COLO668 (cell line): ENCODE measurements at regions not wholly inside any gene's neighbourhood (a gene's known extent, or its start where the extent isn't known, plus 50 kb on each side); places are given as distances from the start of the nearest gene placed in this dataset.
"Not testable (repeated sequence)": the region's sequence is repeated elsewhere in the genome, so short reads cannot be mapped to it uniquely, and the experiment has no call there.

Experiments used
- DNase-seq: peaks from one replicate; lab custom pipeline; 2025; ENCODE audit not compliant: unreplicated experiment; lab: John Stamatoyannopoulos, UW

- DNase-seq, result no peak
These were observed 55.4 kb downstream of the TMEM121 start for GRCh38 chr14:105581551-105582341.

GRCh38 chr14:105582639-105583038, 56.3 kb downstream of the TMEM121 start:
- DNase-seq, result no peak

- DNase-seq, result not testable (repeated sequence)
These were observed 57.5 kb downstream of the TMEM121 start for GRCh38 chr14:105583914-105584313.

GRCh38 chr14:105585290-105585689, 58.9 kb downstream of the TMEM121 start:
- not testable (repeated sequence) for DNase-seq

GRCh38 chr14:105585722-105586121, 59.3 kb downstream of the TMEM121 start:
- DNase-seq, result not testable (repeated sequence)

- not testable (repeated sequence) for DNase-seq
These were observed 59.9 kb downstream of the TMEM121 start for GRCh38 chr14:105586144-105586872.

GRCh38 chr14:105587034-105587433, 60.7 kb downstream of the TMEM121 start:
- DNase-seq, result not testable (repeated sequence)

GRCh38 chr14:105587482-105588235, 61.3 kb downstream of the TMEM121 start:
- not testable (repeated sequence) for DNase-seq

GRCh38 chr14:105588236-105588860, 62.0 kb downstream of the TMEM121 start:
- no peak for DNase-seq

GRCh38 chr14:105589161-105589925, 63.0 kb downstream of the TMEM121 start:
- no peak for DNase-seq

GRCh38 chr14:105589926-105590185, 63.5 kb downstream of the TMEM121 start:
- not testable (repeated sequence) for DNase-seq

- DNase-seq, result no peak
These were observed 64.7 kb downstream of the TMEM121 start for GRCh38 chr14:105591052-105591451.

GRCh38 chr14:105591792-105592341, 65.5 kb downstream of the TMEM121 start:
- not testable (repeated sequence) for DNase-seq

- not testable (repeated sequence) for DNase-seq
These were observed 66.3 kb downstream of the TMEM121 start for GRCh38 chr14:105592646-105593045.

- not testable (repeated sequence) for DNase-seq
These were observed 69.0 kb downstream of the TMEM121 start for GRCh38 chr14:105595346-105595745.

GRCh38 chr14:105596374-105596773, 70.0 kb downstream of the TMEM121 start:
- DNase-seq, result not testable (repeated sequence)

- not testable (repeated sequence) for DNase-seq
These were observed 71.8 kb downstream of the TMEM121 start for GRCh38 chr14:105598040-105598763.

GRCh38 chr14:105598925-105599586, 72.7 kb downstream of the TMEM121 start:
- DNase-seq, result not testable (repeated sequence)
